ENCODE measurements at regions not wholly inside any gene's neighbourhood (a gene's known extent, or its start where the extent isn't known, plus 50 kb on each side); places are given as distances from the start of the nearest gene placed in this dataset.

DNA sequence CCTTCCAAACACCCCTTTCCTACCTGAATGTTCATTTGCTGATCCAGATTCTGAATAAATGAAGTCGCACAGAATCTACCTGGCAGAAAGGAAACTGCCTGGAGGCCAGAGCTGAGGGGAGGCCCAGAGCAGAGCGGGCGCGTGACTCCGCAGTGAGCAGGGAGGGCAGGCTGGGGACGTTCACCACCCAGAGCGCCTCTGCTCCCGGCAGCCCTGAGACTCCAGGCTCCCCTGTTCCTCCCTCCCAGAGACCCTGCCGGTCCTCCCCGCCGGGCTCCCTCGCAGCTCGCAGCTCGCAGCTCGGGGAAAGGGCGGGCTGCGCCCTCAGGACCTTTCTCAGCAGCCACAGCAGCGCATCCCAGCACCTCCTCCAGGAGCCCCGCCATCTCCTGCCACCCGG, 176.7 kb upstream of the ZNF32 start (continued):
- TF ChIP-seq, protein P1, sequence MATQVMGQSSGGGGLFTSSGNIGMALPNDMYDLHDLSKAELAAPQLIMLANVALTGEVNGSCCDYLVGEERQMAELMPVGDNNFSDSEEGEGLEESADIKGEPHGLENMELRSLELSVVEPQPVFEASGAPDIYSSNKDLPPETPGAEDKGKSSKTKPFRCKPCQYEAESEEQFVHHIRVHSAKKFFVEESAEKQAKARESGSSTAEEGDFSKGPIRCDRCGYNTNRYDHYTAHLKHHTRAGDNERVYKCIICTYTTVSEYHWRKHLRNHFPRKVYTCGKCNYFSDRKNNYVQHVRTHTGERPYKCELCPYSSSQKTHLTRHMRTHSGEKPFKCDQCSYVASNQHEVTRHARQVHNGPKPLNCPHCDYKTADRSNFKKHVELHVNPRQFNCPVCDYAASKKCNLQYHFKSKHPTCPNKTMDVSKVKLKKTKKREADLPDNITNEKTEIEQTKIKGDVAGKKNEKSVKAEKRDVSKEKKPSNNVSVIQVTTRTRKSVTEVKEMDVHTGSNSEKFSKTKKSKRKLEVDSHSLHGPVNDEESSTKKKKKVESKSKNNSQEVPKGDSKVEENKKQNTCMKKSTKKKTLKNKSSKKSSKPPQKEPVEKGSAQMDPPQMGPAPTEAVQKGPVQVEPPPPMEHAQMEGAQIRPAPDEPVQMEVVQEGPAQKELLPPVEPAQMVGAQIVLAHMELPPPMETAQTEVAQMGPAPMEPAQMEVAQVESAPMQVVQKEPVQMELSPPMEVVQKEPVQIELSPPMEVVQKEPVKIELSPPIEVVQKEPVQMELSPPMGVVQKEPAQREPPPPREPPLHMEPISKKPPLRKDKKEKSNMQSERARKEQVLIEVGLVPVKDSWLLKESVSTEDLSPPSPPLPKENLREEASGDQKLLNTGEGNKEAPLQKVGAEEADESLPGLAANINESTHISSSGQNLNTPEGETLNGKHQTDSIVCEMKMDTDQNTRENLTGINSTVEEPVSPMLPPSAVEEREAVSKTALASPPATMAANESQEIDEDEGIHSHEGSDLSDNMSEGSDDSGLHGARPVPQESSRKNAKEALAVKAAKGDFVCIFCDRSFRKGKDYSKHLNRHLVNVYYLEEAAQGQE (IDR thresholded peaks at IDR 0.05; ENCODE audit: low read depth) = no peak
- TF ChIP-seq EZH2phosphoT487 (IDR thresholded peaks at IDR 0.05; ENCODE audit: borderline replicate concordance) = no peak
- no peak for TF ChIP-seq CEBPB (IDR thresholded peaks at IDR 0.05; ENCODE audit: low read depth)
- no peak for TF ChIP-seq FOSL1 (IDR thresholded peaks at IDR 0.05; ENCODE audit: low read depth)
- no peak for TF ChIP-seq EZH2 (IDR thresholded peaks at IDR 0.05)
- TF ChIP-seq TCF7L2 (IDR thresholded peaks at IDR 0.05; ENCODE audit: borderline replicate concordance, extremely low read depth, insufficient read depth, insufficient read length) = no peak
- no peak for TF ChIP-seq POLR2AphosphoS5 (IDR thresholded peaks at IDR 0.05; ENCODE audit: low read depth, low read length)

- no peak for ATAC-seq
- no peak overlapping the region for H2AFZ ChIP-seq (ENCODE audit: low read depth, low read length, poor library complexity, severe bottlenecking)
- intact Hi-C loops (cut with micrococcal nuclease) = no loop called here
- H3K4me3 ChIP-seq (replicated peaks in 1 of 2; ENCODE audit: low read depth in 1 of 2, low read length in 2 of 2) = no peak overlapping the region
- H3K9me2 ChIP-seq (ENCODE audit: insufficient read depth) = no peaks in the 10 kb centered on the region
- H3K9ac ChIP-seq (ENCODE audit: low read length) = no peak overlapping the region
- TF ChIP-seq, protein P2, sequence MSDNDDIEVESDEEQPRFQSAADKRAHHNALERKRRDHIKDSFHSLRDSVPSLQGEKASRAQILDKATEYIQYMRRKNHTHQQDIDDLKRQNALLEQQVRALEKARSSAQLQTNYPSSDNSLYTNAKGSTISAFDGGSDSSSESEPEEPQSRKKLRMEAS (IDR thresholded peaks at IDR 0.05) = no peak
- TF ChIP-seq SRF (IDR thresholded peaks at IDR 0.05; ENCODE audit: low read depth) = no peak
- no peak for TF ChIP-seq POLR2A (IDR thresholded peaks at IDR 0.05; ENCODE audit: borderline replicate concordance, extremely low read depth, insufficient read depth, insufficient read length)
- TF ChIP-seq YY1 (IDR thresholded peaks at IDR 0.05; ENCODE audit: extremely low read depth, insufficient replicate concordance, low read depth, low read length) = no peak
- no peak for TF ChIP-seq JUND (IDR thresholded peaks at IDR 0.05)
- TF ChIP-seq ZFX (IDR thresholded peaks at IDR 0.05) = no peak
- no peak for TF ChIP-seq EGR1 (IDR thresholded peaks at IDR 0.05; ENCODE audit: low read depth)
- TF ChIP-seq SIN3A (IDR thresholded peaks at IDR 0.05; ENCODE audit: low read depth) = no peak
- TF ChIP-seq, protein P3, sequence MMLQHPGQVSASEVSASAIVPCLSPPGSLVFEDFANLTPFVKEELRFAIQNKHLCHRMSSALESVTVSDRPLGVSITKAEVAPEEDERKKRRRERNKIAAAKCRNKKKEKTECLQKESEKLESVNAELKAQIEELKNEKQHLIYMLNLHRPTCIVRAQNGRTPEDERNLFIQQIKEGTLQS (IDR thresholded peaks at IDR 0.05) = no peak
- no peak for TF ChIP-seq CTCF (IDR thresholded peaks at IDR 0.05 in 2 of 3, conservative IDR thresholded peaks at IDR 0.05 in 1 of 3; ENCODE audit: borderline replicate concordance in 1 of 3, insufficient read depth in 1 of 3, low read depth in 2 of 3, low read length in 2 of 3)
- TF ChIP-seq, protein P4, sequence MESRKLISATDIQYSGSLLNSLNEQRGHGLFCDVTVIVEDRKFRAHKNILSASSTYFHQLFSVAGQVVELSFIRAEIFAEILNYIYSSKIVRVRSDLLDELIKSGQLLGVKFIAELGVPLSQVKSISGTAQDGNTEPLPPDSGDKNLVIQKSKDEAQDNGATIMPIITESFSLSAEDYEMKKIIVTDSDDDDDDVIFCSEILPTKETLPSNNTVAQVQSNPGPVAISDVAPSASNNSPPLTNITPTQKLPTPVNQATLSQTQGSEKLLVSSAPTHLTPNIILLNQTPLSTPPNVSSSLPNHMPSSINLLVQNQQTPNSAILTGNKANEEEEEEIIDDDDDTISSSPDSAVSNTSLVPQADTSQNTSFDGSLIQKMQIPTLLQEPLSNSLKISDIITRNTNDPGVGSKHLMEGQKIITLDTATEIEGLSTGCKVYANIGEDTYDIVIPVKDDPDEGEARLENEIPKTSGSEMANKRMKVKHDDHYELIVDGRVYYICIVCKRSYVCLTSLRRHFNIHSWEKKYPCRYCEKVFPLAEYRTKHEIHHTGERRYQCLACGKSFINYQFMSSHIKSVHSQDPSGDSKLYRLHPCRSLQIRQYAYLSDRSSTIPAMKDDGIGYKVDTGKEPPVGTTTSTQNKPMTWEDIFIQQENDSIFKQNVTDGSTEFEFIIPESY (IDR thresholded peaks at IDR 0.05; ENCODE audit: extremely low read depth, insufficient replicate concordance, low read length) = no peak
- no peak for TF ChIP-seq CBX3 (IDR thresholded peaks at IDR 0.05; ENCODE audit: low read depth)
- TF ChIP-seq EZH2phosphoT487 (IDR thresholded peaks at IDR 0.05; ENCODE audit: borderline replicate concordance) = no peak
- TF ChIP-seq FOSL1 (IDR thresholded peaks at IDR 0.05; ENCODE audit: low read depth) = no peak
- no peak for TF ChIP-seq TCF7L2 (IDR thresholded peaks at IDR 0.05; ENCODE audit: borderline replicate concordance, extremely low read depth, insufficient read depth, insufficient read length)
- no peak for TF ChIP-seq EZH2 (IDR thresholded peaks at IDR 0.05)
- H3K9me3 ChIP-seq (ENCODE audit: control insufficient read depth in 1 of 2, insufficient read depth in 1 of 2, low read depth in 1 of 2, low read length in 2 of 2) = no peaks in the 10 kb centered on the region
- ChIA-PET POLR2A (no interaction called here), RAD21 (ENCODE audit: low non-redundant PET in 1 of 2, low total read pairs in 2 of 2, uncharacterized antibody in 2 of 2, unreplicated experiment in 2 of 2) (no interaction called here), CTCF (no interaction called here)
- H3K27me3 ChIP-seq (ENCODE audit: insufficient read depth, low read length) = peaks cover 26% of the 10 kb centered on the region
- no peaks in the 10 kb centered on the region for H3K4me1 ChIP-seq (ENCODE audit: control insufficient read depth in 1 of 2, insufficient read depth in 2 of 2, low read length in 2 of 2)
- no peaks in the 10 kb centered on the region for H4K20me1 ChIP-seq (ENCODE audit: insufficient read depth)
- no TSS peak for BruUV-seq (replicated peaks)
- no peak overlapping the region for H3K4me2 ChIP-seq (ENCODE audit: low read length)
- no peak for DNase-seq (ENCODE audit: low read depth, low spot score)
- no peaks in the 10 kb centered on the region for H3K79me2 ChIP-seq (ENCODE audit: insufficient read depth, low read length)
- no peaks in the 10 kb centered on the region for H3K36me3 ChIP-seq (ENCODE audit: control insufficient read depth in 1 of 2, insufficient read depth in 2 of 2, low read length in 2 of 2)
- no peak overlapping the region for H3K27ac ChIP-seq (ENCODE audit: low read depth, low read length)
These were observed 176.3 kb upstream of the ZNF32 start for GRCh38 chr10:43824934-43825333.

All from HCT116 (cell line).